Middle frontal gyrus (tissue), 1 donor: ENCODE measurements at regions not wholly inside any gene's neighbourhood (a gene's known extent, or its start where the extent isn't known, plus 50 kb on each side); places are given as distances from the start of the nearest gene placed in this dataset.
"Not testable (repeated sequence)": the region's sequence is repeated elsewhere in the genome, so short reads cannot be mapped to it uniquely, and the experiment has no call there.

ENCODE experiments used
- DNase-seq: peaks from one replicate; pipeline ENCODE4 v3.0.0-alpha.2; 2015; ENCODE audit warnings: low spot score; ENCODE audit errors: extremely low spot score

- DNase-seq: no peak
Measured at GRCh38 chr2:402721-403120, 114.8 kb upstream of the ALKAL2 start.

GRCh38 chr2:402206-402605 lies 114.3 kb upstream of the ALKAL2 start:
- no peak for DNase-seq

- DNase-seq: no peak
Measured at GRCh38 chr2:401019-401679, 113.3 kb upstream of the ALKAL2 start.

- no peak for DNase-seq
Measured at GRCh38 chr2:397926-398325, 110.0 kb upstream of the ALKAL2 start.

GRCh38 chr2:397521-397920 lies 109.6 kb upstream of the ALKAL2 start:
- no peak for DNase-seq

GRCh38 chr2:396903-397302 lies 109.0 kb upstream of the ALKAL2 start:
- no peak for DNase-seq

- no peak for DNase-seq
Measured at GRCh38 chr2:395886-396285, 108.0 kb upstream of the ALKAL2 start.

- DNase-seq: peak; percentile 38
Measured at GRCh38 chr2:393711-394696, 106.1 kb upstream of the ALKAL2 start.

- DNase-seq: no peak
Measured at GRCh38 chr2:392926-393280, 105.0 kb upstream of the ALKAL2 start.

- no peak for DNase-seq
Measured at GRCh38 chr2:392181-392925, 104.5 kb upstream of the ALKAL2 start.

- no peak for DNase-seq
Measured at GRCh38 chr2:391696-392095, 103.8 kb upstream of the ALKAL2 start.

GRCh38 chr2:390959-391358 lies 103.1 kb upstream of the ALKAL2 start:
- no peak for DNase-seq

- not testable (repeated sequence) for DNase-seq
Measured at GRCh38 chr2:389985-390384, 102.1 kb upstream of the ALKAL2 start.

- DNase-seq: not testable (repeated sequence)
Measured at GRCh38 chr2:388752-389151, 100.9 kb upstream of the ALKAL2 start.

GRCh38 chr2:387980-388421 lies 100.1 kb upstream of the ALKAL2 start:
- no peak for DNase-seq

- DNase-seq: no peak
Measured at GRCh38 chr2:386406-387103, 98.7 kb upstream of the ALKAL2 start.

- DNase-seq: no peak
Measured at GRCh38 chr2:385785-386184, 97.9 kb upstream of the ALKAL2 start.

GRCh38 chr2:385061-385460 lies 97.2 kb upstream of the ALKAL2 start:
- no peak for DNase-seq

GRCh38 chr2:383888-384287 lies 96.0 kb upstream of the ALKAL2 start:
- no peak for DNase-seq

- no peak for DNase-seq
Measured at GRCh38 chr2:383178-383577, 95.3 kb upstream of the ALKAL2 start.

- no peak for DNase-seq
Measured at GRCh38 chr2:382728-383022, 94.8 kb upstream of the ALKAL2 start.
